Sigmoid colon (tissue), 6 donors: ENCODE measurements at regions not wholly inside any gene's neighbourhood (a gene's known extent, or its start where the extent isn't known, plus 50 kb on each side); places are given as distances from the start of the nearest gene placed in this dataset.

Experiments used
- DNase-seq: peaks from one replicate; pipeline ENCODE4 v3.0.0-alpha.2; 2019
- H3K27ac ChIP-seq, 4 donors: fragments of 200-600 bp; sonication (generic); one replicate each; pipeline ENCODE4 v1.5.1; 2016 to 2019; ENCODE audit warnings: mild to moderate bottlenecking in 1 of 4
- H3K27me3 ChIP-seq, 3 donors: fragments of 200-600 bp; sonication (generic); one replicate each; pipeline ENCODE4 v1.5.1; 2019; ENCODE audit warnings: mild to moderate bottlenecking in 1 of 3
- H3K36me3 ChIP-seq, 4 donors: fragments of 200-600 bp; sonication (generic); one replicate each; pipeline ENCODE4 v1.5.1; 2016 to 2019
- H3K4me1 ChIP-seq, 4 donors: fragments of 200-600 bp; sonication (generic); one replicate each; pipeline ENCODE4 v1.5.1; 2017 to 2019
- H3K4me3 ChIP-seq, 4 donors: fragments of 200-600 bp; sonication (generic); one replicate each; pipeline ENCODE4 v1.5.1; 2017 to 2019; ENCODE audit warnings: mild to moderate bottlenecking in 2 of 4, moderate library complexity in 1 of 4
- H3K9me3 ChIP-seq, 4 donors: fragments of 200-600 bp in 3 of 4; sonication (generic) in 3 of 4; one replicate each; pipeline versions ENCODE4 v1.5.1 to v1.6.1; 2013 to 2019
- CTCF ChIP-seq, 4 experiments: fragments of 450-650 bp in 3 of 4; fragments of 200-600 bp in 1 of 4; IDR thresholded peaks; one replicate each; pipeline ENCODE4 v1.5.1; 2016 to 2019; ENCODE audit warnings: antibody characterized with exemption in 4 of 4, mild to moderate bottlenecking in 3 of 4, moderate library complexity in 2 of 4
- EP300 ChIP-seq, 4 donors: sonication (generic); formaldehyde crosslinking; IDR thresholded peaks; one replicate each; pipeline ENCODE4 v1.6.1; 2017; ENCODE audit warnings: antibody characterized with exemption in 4 of 4
- POLR2A ChIP-seq, 2 donors: fragments of 450-650 bp; IDR thresholded peaks; one replicate each; pipeline ENCODE4 v1.6.1; 2016; ENCODE audit warnings: antibody characterized with exemption in 2 of 2, mild to moderate bottlenecking in 2 of 2, moderate library complexity in 2 of 2
- POLR2AphosphoS5 ChIP-seq, 4 donors: sonication (generic); formaldehyde crosslinking; IDR thresholded peaks; one replicate each; pipeline ENCODE4 v1.6.1; 2017; ENCODE audit warnings: antibody characterized with exemption in 4 of 4
- WGBS, 2 donors: extraction: QIAGEN DNeasy Blood & Tissue Kit; methylation state at CpG; one replicate each; pipeline ENCODE4 v1.1.7; 2013; 5-methylcytosine and 5-hydroxymethylcytosine counted together
- intact Hi-C: fragments of 100-400 bp; cut with DNase I; formaldehyde crosslinking; loops from one replicate; pipeline ENCODE4 v1.15.1; 2023
- donor health status: healthy with polysubstance abuse.
- donor health status: healthy.

- intact Hi-C loops, result no loop called here
- WGBS, 2 donors, result 90% methylated on average over 1 of the region's 1 CpG
These were observed 281.8 kb upstream of the CDH2 start for GRCh38 chr18:28458751-28459150.

GRCh38 chr18:28457784-28458183, 280.9 kb upstream of the CDH2 start:
- Histone ChIP-seq H3K27me3 (no peaks in the 10 kb centered on the region), H3K27ac (no peak overlapping the region), H3K4me1 (no peaks in the 10 kb centered on the region), H3K4me3 (no peak overlapping the region), H3K9me3 (no peaks in the 10 kb centered on the region), H3K36me3 (no peaks in the 10 kb centered on the region)
- no peak for DNase-seq
- WGBS, 2 donors, result 19 to 64% methylated on average over 2 of the region's 2 CpGs
- TF ChIP-seq POLR2A (IDR thresholded peaks at IDR 0.05) (no peak), POLR2AphosphoS5 (IDR thresholded peaks at IDR 0.05) (no peak), CTCF (IDR thresholded peaks at IDR 0.05) (no peak), EP300 (IDR thresholded peaks at IDR 0.05) (no peak)
- intact Hi-C loops, result no loop called here

More at GRCh38 chr18:28458751-28459150, 281.8 kb upstream of the CDH2 start:
- no peaks in the 10 kb centered on the region for H3K36me3 ChIP-seq
- H3K9me3 ChIP-seq, result no peaks in the 10 kb centered on the region
- DNase-seq, result no peak
- H3K27ac ChIP-seq, result no peak overlapping the region
- H3K27me3 ChIP-seq, result no peaks in the 10 kb centered on the region
- H3K4me1 ChIP-seq, result no peaks in the 10 kb centered on the region
- no peak for TF ChIP-seq POLR2A (IDR thresholded peaks at IDR 0.05)
- TF ChIP-seq POLR2AphosphoS5 (IDR thresholded peaks at IDR 0.05), result no peak
- no peak for TF ChIP-seq CTCF (IDR thresholded peaks at IDR 0.05)
- TF ChIP-seq EP300 (IDR thresholded peaks at IDR 0.05), result no peak
- H3K4me3 ChIP-seq, result no peak overlapping the region

DNA sequence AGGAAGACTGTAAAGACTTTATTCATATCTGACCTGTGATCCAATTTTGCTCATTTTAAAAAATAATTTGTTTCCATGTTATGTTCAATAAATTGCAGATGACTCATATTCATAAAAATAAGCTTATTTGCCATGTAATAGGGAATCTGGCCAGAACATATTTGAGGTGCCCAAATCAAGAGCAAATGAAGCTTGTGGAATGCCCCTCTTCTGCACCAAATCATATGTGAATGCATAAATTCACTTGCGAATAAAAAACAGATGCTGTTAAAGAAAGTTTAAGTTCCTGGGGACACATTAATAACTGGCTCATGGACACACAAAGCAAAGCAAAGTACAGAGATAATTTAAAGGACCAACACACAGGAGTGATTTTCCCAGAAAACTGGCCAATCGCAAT, 279.0 kb upstream of the CDH2 start:
- WGBS, 2 donors, result 92 to 95% methylated on average over 2 of the region's 2 CpGs

DNA sequence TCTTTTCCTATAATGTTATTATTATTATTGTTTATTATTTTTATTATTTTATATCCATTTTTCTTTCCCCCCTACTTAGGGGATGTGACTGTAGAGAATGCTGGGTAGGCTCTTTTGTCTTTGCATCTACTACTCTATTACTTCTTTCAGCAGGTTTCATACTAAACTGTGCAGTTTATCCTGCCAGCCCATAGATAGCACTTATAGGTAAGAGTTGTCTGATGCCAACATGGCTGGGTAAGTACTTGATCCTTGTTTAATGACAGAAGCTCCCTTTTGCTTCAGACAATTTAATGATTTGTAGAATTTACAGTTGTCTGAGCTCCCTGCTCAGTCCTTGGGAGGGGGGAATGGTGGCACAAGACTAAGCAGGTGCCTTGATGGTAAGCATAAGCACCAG, 262.9 kb upstream of the CDH2 start:
- DNase-seq, result no peak
- Histone ChIP-seq H3K36me3 (no peaks in the 10 kb centered on the region), H3K27ac (no peak overlapping the region), H3K9me3 (peaks cover 0 to 3% (median 0%) of the 10 kb centered on the region in 4 donors), H3K4me3 (no peak overlapping the region), H3K27me3 (no peaks in the 10 kb centered on the region), H3K4me1 (no peaks in the 10 kb centered on the region)
- intact Hi-C loops, result no loop called here
- TF ChIP-seq POLR2AphosphoS5 (IDR thresholded peaks at IDR 0.05) (no peak), CTCF (IDR thresholded peaks at IDR 0.05) (no peak), EP300 (IDR thresholded peaks at IDR 0.05) (no peak), POLR2A (IDR thresholded peaks at IDR 0.05) (no peak)

More for the DNA sequence above, 279.0 kb upstream of the CDH2 start:
- H3K27me3 ChIP-seq, result no peaks in the 10 kb centered on the region
- TF ChIP-seq EP300 (IDR thresholded peaks at IDR 0.05) (no peak), POLR2A (IDR thresholded peaks at IDR 0.05) (no peak), POLR2AphosphoS5 (IDR thresholded peaks at IDR 0.05) (no peak), CTCF (IDR thresholded peaks at IDR 0.05) (no peak)
- no peak overlapping the region for H3K27ac ChIP-seq
- intact Hi-C loops, result no loop called here
- DNase-seq, result no peak
- no peak overlapping the region for H3K4me3 ChIP-seq
- no peaks in the 10 kb centered on the region for H3K4me1 ChIP-seq
- H3K36me3 ChIP-seq, result no peaks in the 10 kb centered on the region
- no peaks in the 10 kb centered on the region for H3K9me3 ChIP-seq

DNA sequence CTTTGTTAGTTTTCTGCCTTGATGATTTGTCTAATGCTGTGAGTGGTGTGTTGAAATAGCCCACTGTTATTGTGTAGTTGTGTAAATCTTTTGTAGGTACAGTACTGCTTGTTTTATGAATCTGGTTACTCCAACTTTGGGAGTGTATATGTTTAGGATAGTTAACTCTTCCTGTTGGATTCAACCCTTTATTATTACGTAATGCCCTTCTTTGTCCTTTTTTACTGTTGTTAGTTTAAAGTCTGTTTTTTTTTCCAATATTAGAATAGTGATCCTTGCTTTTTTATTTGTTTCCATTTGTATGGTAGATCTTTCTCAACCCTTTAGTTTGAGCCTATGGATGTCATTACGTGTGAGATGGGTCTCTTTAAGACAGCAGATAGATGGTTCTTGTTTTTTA, 261.5 kb upstream of the CDH2 start:
- Histone ChIP-seq H3K27ac (no peak overlapping the region), H3K4me1 (no peaks in the 10 kb centered on the region), H3K36me3 (no peaks in the 10 kb centered on the region), H3K27me3 (no peaks in the 10 kb centered on the region), H3K9me3 (peaks cover 0 to 3% (median 0%) of the 10 kb centered on the region in 4 donors), H3K4me3 (no peak overlapping the region)
- 67 to 77% methylated on average over 2 of the region's 2 CpGs for WGBS, 2 donors
- DNase-seq, result no peak
- intact Hi-C loops, result no loop called here
- TF ChIP-seq CTCF (IDR thresholded peaks at IDR 0.05) (no peak), POLR2A (IDR thresholded peaks at IDR 0.05) (no peak), EP300 (IDR thresholded peaks at IDR 0.05) (no peak)
